ENCODE measurements at regions not wholly inside any gene's neighbourhood (a gene's known extent, or its start where the extent isn't known, plus 50 kb on each side); places are given as distances from the start of the nearest gene placed in this dataset.

- 95% methylated on average over 2 of the region's 4 CpGs for WGBS (ENCODE audit: insufficient coverage)
- POLR2A ChIA-PET: no interaction called here
Observed at GRCh38 chr7:115153769-115154477, 232.0 kb downstream of the MDFIC start.

GRCh38 chr7:115153176-115153575 is 231.3 kb downstream of the MDFIC start:
- peaks cover 0 to 5% (median 0%) of the 10 kb centered on the region in 4 experiments for H3K4me1 ChIP-seq (ENCODE audit: control extremely low read depth in 1 of 4, control insufficient read depth in 4 of 4, insufficient read depth in 4 of 4, low read length in 3 of 4)
- ChIA-PET CTCF (no interaction called here), POLR2A (no interaction called here)
- WGBS (ENCODE audit: insufficient coverage): 100% methylated on average over 1 of the region's 3 CpGs
- H3K36me3 ChIP-seq (ENCODE audit: control insufficient read depth in 4 of 4, insufficient read depth in 4 of 4, low read length in 3 of 4): no peaks in the 10 kb centered on the region
- no peaks in the 10 kb centered on the region for H3K27me3 ChIP-seq (replicated peaks in 2 of 5; ENCODE audit: control insufficient read depth in 4 of 5, insufficient read depth in 5 of 5, low read length in 4 of 5)
- H3K4me3 ChIP-seq (ENCODE audit: control insufficient read depth in 1 of 7, extremely low read depth in 1 of 7, insufficient read depth in 4 of 7, low read depth in 2 of 7, low read length in 6 of 7): no peak overlapping the region
- no peak for DNase-seq
- H3K9me3 ChIP-seq (ENCODE audit: control extremely low read depth in 1 of 5, control insufficient read depth in 4 of 5, insufficient read depth in 2 of 5, low read depth in 1 of 5, low read length in 4 of 5): no peaks in the 10 kb centered on the region
- H3K27ac ChIP-seq (ENCODE audit: insufficient read depth in 1 of 2, low read depth in 1 of 2, low read length in 2 of 2, poor library complexity in 1 of 2, severe bottlenecking in 2 of 2): no peak overlapping the region

More at GRCh38 chr7:115153769-115154477, 232.0 kb downstream of the MDFIC start:
- Histone ChIP-seq H3K27ac (ENCODE audit: insufficient read depth in 1 of 2, low read depth in 1 of 2, low read length in 2 of 2, poor library complexity in 1 of 2, severe bottlenecking in 2 of 2) (no peak overlapping the region), H3K27me3 (replicated peaks in 2 of 5; ENCODE audit: control insufficient read depth in 4 of 5, insufficient read depth in 5 of 5, low read length in 4 of 5) (no peaks in the 10 kb centered on the region), H3K4me1 (ENCODE audit: control extremely low read depth in 1 of 4, control insufficient read depth in 4 of 4, insufficient read depth in 4 of 4, low read length in 3 of 4) (peaks cover 0 to 5% (median 0%) of the 10 kb centered on the region in 4 experiments), H3K36me3 (ENCODE audit: control insufficient read depth in 4 of 4, insufficient read depth in 4 of 4, low read length in 3 of 4) (no peaks in the 10 kb centered on the region), H3K9me3 (ENCODE audit: control extremely low read depth in 1 of 5, control insufficient read depth in 4 of 5, insufficient read depth in 2 of 5, low read depth in 1 of 5, low read length in 4 of 5) (no peaks in the 10 kb centered on the region), H3K4me3 (ENCODE audit: control insufficient read depth in 1 of 7, extremely low read depth in 1 of 7, insufficient read depth in 4 of 7, low read depth in 2 of 7, low read length in 6 of 7) (no peak overlapping the region)
- CTCF ChIA-PET: no interaction called here
- DNase-seq: no peak

- POLR2A ChIA-PET: interaction anchor here (0.7 kb wide), 1 partner anchor 125 kb away, joined by 4 read pairs; no protein-coding TSS in a partner anchor
- Histone ChIP-seq H3K4me1 (ENCODE audit: control extremely low read depth in 1 of 4, control insufficient read depth in 4 of 4, insufficient read depth in 4 of 4, low read length in 3 of 4) (no peaks in the 10 kb centered on the region), H3K27me3 (replicated peaks in 2 of 5; ENCODE audit: control insufficient read depth in 4 of 5, insufficient read depth in 5 of 5, low read length in 4 of 5) (no peaks in the 10 kb centered on the region), H3K27ac (ENCODE audit: insufficient read depth in 1 of 2, low read depth in 1 of 2, low read length in 2 of 2, poor library complexity in 1 of 2, severe bottlenecking in 2 of 2) (no peak overlapping the region), H3K36me3 (ENCODE audit: control insufficient read depth in 4 of 4, insufficient read depth in 4 of 4, low read length in 3 of 4) (no peaks in the 10 kb centered on the region), H3K4me3 (ENCODE audit: control insufficient read depth in 1 of 7, extremely low read depth in 1 of 7, insufficient read depth in 4 of 7, low read depth in 2 of 7, low read length in 6 of 7) (no peak overlapping the region), H3K9me3 (ENCODE audit: control extremely low read depth in 1 of 5, control insufficient read depth in 4 of 5, insufficient read depth in 2 of 5, low read depth in 1 of 5, low read length in 4 of 5) (no peaks in the 10 kb centered on the region)
- no peak for DNase-seq
- CTCF ChIA-PET: no interaction called here
- WGBS (ENCODE audit: insufficient coverage): 63% methylated on average over 2 of the region's 3 CpGs
Observed at GRCh38 chr7:115146148-115146547, 224.3 kb downstream of the MDFIC start.

- CTCF ChIA-PET: interaction anchor here (0.6 kb wide), 1 partner anchor 20 kb away, joined by 3 read pairs; no protein-coding TSS in a partner anchor
Observed at GRCh38 chr7:115145512-115145911, 223.6 kb downstream of the MDFIC start.

GRCh38 chr7:115137816-115138215 is 215.9 kb downstream of the MDFIC start:
- H3K27ac ChIP-seq (ENCODE audit: insufficient read depth in 1 of 2, low read depth in 1 of 2, low read length in 2 of 2, poor library complexity in 1 of 2, severe bottlenecking in 2 of 2): no peak overlapping the region
- ChIA-PET CTCF (no interaction called here), POLR2A (no interaction called here)
- H3K9me3 ChIP-seq (ENCODE audit: control extremely low read depth in 1 of 5, control insufficient read depth in 4 of 5, insufficient read depth in 2 of 5, low read depth in 1 of 5, low read length in 4 of 5): peaks cover 0 to 2% (median 0%) of the 10 kb centered on the region in 5 experiments
- DNase-seq: no peak
- H3K27me3 ChIP-seq (replicated peaks in 2 of 5; ENCODE audit: control insufficient read depth in 4 of 5, insufficient read depth in 5 of 5, low read length in 4 of 5): no peaks in the 10 kb centered on the region
- peaks cover 12 to 36% (median 23%) of the 10 kb centered on the region in 4 experiments for H3K4me1 ChIP-seq (ENCODE audit: control extremely low read depth in 1 of 4, control insufficient read depth in 4 of 4, insufficient read depth in 4 of 4, low read length in 3 of 4)
- H3K4me3 ChIP-seq (ENCODE audit: control insufficient read depth in 1 of 7, extremely low read depth in 1 of 7, insufficient read depth in 4 of 7, low read depth in 2 of 7, low read length in 6 of 7): no peak overlapping the region
- WGBS (ENCODE audit: insufficient coverage): no CpG with 5 or more reads among the region's 1 CpG
- no peaks in the 10 kb centered on the region for H3K36me3 ChIP-seq (ENCODE audit: control insufficient read depth in 4 of 4, insufficient read depth in 4 of 4, low read length in 3 of 4)

More at GRCh38 chr7:115145512-115145911, 223.6 kb downstream of the MDFIC start:
- POLR2A ChIA-PET: interaction anchor here (0.7 kb wide), 1 partner anchor 124 kb away, joined by 4 read pairs; no protein-coding TSS in a partner anchor
- peak in 1 of 3 donors; percentile 12 for DNase-seq
- Histone ChIP-seq H3K27me3 (replicated peaks in 2 of 5; ENCODE audit: control insufficient read depth in 4 of 5, insufficient read depth in 5 of 5, low read length in 4 of 5) (no peaks in the 10 kb centered on the region), H3K9me3 (ENCODE audit: control extremely low read depth in 1 of 5, control insufficient read depth in 4 of 5, insufficient read depth in 2 of 5, low read depth in 1 of 5, low read length in 4 of 5) (no peaks in the 10 kb centered on the region), H3K4me3 (ENCODE audit: control insufficient read depth in 1 of 7, extremely low read depth in 1 of 7, insufficient read depth in 4 of 7, low read depth in 2 of 7, low read length in 6 of 7) (no peak overlapping the region), H3K4me1 (ENCODE audit: control extremely low read depth in 1 of 4, control insufficient read depth in 4 of 4, insufficient read depth in 4 of 4, low read length in 3 of 4) (no peaks in the 10 kb centered on the region), H3K36me3 (ENCODE audit: control insufficient read depth in 4 of 4, insufficient read depth in 4 of 4, low read length in 3 of 4) (no peaks in the 10 kb centered on the region), H3K27ac (ENCODE audit: insufficient read depth in 1 of 2, low read depth in 1 of 2, low read length in 2 of 2, poor library complexity in 1 of 2, severe bottlenecking in 2 of 2) (no peak overlapping the region)
- 100% methylated on average over 1 of the region's 2 CpGs for WGBS (ENCODE audit: insufficient coverage)

- H3K27me3 ChIP-seq (replicated peaks in 2 of 5; ENCODE audit: control insufficient read depth in 4 of 5, insufficient read depth in 5 of 5, low read length in 4 of 5): no peaks in the 10 kb centered on the region
- peaks cover 0 to 2% (median 0%) of the 10 kb centered on the region in 4 experiments for H3K36me3 ChIP-seq (ENCODE audit: control insufficient read depth in 4 of 4, insufficient read depth in 4 of 4, low read length in 3 of 4)
- ChIA-PET POLR2A (no interaction called here), CTCF (no interaction called here)
- peaks cover 12 to 36% (median 23%) of the 10 kb centered on the region in 4 experiments for H3K4me1 ChIP-seq (ENCODE audit: control extremely low read depth in 1 of 4, control insufficient read depth in 4 of 4, insufficient read depth in 4 of 4, low read length in 3 of 4)
- DNase-seq: peak in 1 of 3 donors; percentile 4
- no peak overlapping the region for H3K27ac ChIP-seq (ENCODE audit: insufficient read depth in 1 of 2, low read depth in 1 of 2, low read length in 2 of 2, poor library complexity in 1 of 2, severe bottlenecking in 2 of 2)
- 93% methylated on average over 3 of the region's 3 CpGs for WGBS (ENCODE audit: insufficient coverage)
- peaks cover 0 to 3% (median 0%) of the 10 kb centered on the region in 5 experiments for H3K9me3 ChIP-seq (ENCODE audit: control extremely low read depth in 1 of 5, control insufficient read depth in 4 of 5, insufficient read depth in 2 of 5, low read depth in 1 of 5, low read length in 4 of 5)
- H3K4me3 ChIP-seq (ENCODE audit: control insufficient read depth in 1 of 7, extremely low read depth in 1 of 7, insufficient read depth in 4 of 7, low read depth in 2 of 7, low read length in 6 of 7): no peak overlapping the region
Observed at GRCh38 chr7:115136796-115137443, 215.0 kb downstream of the MDFIC start.

All from common myeloid progenitor, CD34-positive (primary cell).